ENCODE measurements at regions not wholly inside any gene's neighbourhood (a gene's known extent, or its start where the extent isn't known, plus 50 kb on each side); places are given as distances from the start of the nearest gene placed in this dataset. TPM values are rescaled to one million over a fixed set of nuclear protein-coding genes. Genes with fewer than 3 reads are reported as not detected.

GRCh38 chr12:75561921-75562320 lies 50.5 kb upstream of the KRR1 start:
- Mint-ChIP-seq H3K4me1 (0 out of 3 replicates have a peak, but pooled peaks cover 3% of the 10 kb centered on the region), H3K4me3 (no peak overlapping the region), H3K9me3 (peaks cover 21% of the 10 kb centered on the region), H3K36me3 (ENCODE audit: low read depth) (peaks cover 17% of the 10 kb centered on the region), H3K27me3 (ENCODE audit: insufficient read depth, low read depth, poor library complexity) (no peaks in the 10 kb centered on the region), H3K27ac (no peak overlapping the region)
- no peaks in the 10 kb centered on the region for H3K9me2 ChIP-seq (ENCODE audit: insufficient read depth)
- H3K27me3 ChIP-seq (ENCODE audit: insufficient read depth): no peaks in the 10 kb centered on the region
- no peak for DNase-seq (ENCODE audit: low spot score)
- no peaks in the 10 kb centered on the region for H3K4me1 ChIP-seq (ENCODE audit: insufficient read depth)
- no peak for ATAC-seq
- H4K20me1 ChIP-seq (replicated peaks; ENCODE audit: insufficient read depth): no peaks in the 10 kb centered on the region
- H2AFZ ChIP-seq: no peak overlapping the region
- no peaks in the 10 kb centered on the region for H3K79me2 ChIP-seq (replicated peaks; ENCODE audit: insufficient read depth)
- H3K4me2 ChIP-seq: no peak overlapping the region
- TF ChIP-seq EZH2 (IDR thresholded peaks at IDR 0.05; ENCODE audit: low read depth, unreplicated experiment) (no peak), ZNF462 (CRISPR knock-in tag; IDR thresholded peaks at IDR 0.05) (no peak), ZNF114 (CRISPR knock-in tag; IDR thresholded peaks at IDR 0.05) (no peak)
- no peak overlapping the region for H3K27ac ChIP-seq (ENCODE audit: low read depth)
- H3F3A ChIP-seq (replicated peaks; ENCODE audit: low read depth): no peaks in the 10 kb centered on the region
- H3K36me3 ChIP-seq (ENCODE audit: insufficient read depth): no peaks in the 10 kb centered on the region
- no peak overlapping the region for H3K4me3 ChIP-seq

Small RNA genes lying in the stretch of these regions (small RNA-seq; reads per million reads assigned to genes)
- gene AC011611.1 (ENCODE audit: low replicate concordance) (not detected), gene AC011611.6 (ENCODE audit: low replicate concordance) (not detected), gene RF00156 (ENCODE audit: low replicate concordance) (not detected), gene RN7SL734P (ENCODE audit: low replicate concordance) (not detected)

Measured in GM23338 (cell line).